ENCODE measurements at regions not wholly inside any gene's neighbourhood (a gene's known extent, or its start where the extent isn't known, plus 50 kb on each side); places are given as distances from the start of the nearest gene placed in this dataset.

GRCh38 chr14:100658181-100658886 lies 68.4 kb upstream of the DLK1 start:
- DNase-seq (ENCODE audit: low read depth in 2 of 2) = no peak

GRCh38 chr14:100659345-100660001 lies 67.2 kb upstream of the DLK1 start:
- no peak for DNase-seq (ENCODE audit: low read depth in 2 of 2)

GRCh38 chr14:100660498-100660881 lies 66.2 kb upstream of the DLK1 start:
- no peak for DNase-seq (ENCODE audit: low read depth in 2 of 2)

GRCh38 chr14:100660882-100661635 lies 65.6 kb upstream of the DLK1 start:
- no peak for DNase-seq (ENCODE audit: low read depth in 2 of 2)

GRCh38 chr14:100662879-100663760 lies 63.6 kb upstream of the DLK1 start:
- DNase-seq (ENCODE audit: low read depth in 2 of 2) = peak in 1 of 2 donors; percentile 38

- DNase-seq (ENCODE audit: low read depth in 2 of 2) = no peak
Observed at GRCh38 chr14:100663761-100664052, 63.0 kb upstream of the DLK1 start.

GRCh38 chr14:100664231-100664630 lies 62.5 kb upstream of the DLK1 start:
- no peak for DNase-seq (ENCODE audit: low read depth in 2 of 2)

- no peak for DNase-seq (ENCODE audit: low read depth in 2 of 2)
Observed at GRCh38 chr14:100664841-100665510, 61.7 kb upstream of the DLK1 start.

- no peak for DNase-seq (ENCODE audit: low read depth in 2 of 2)
Observed at GRCh38 chr14:100665511-100666032, 61.1 kb upstream of the DLK1 start.

- DNase-seq (ENCODE audit: low read depth in 2 of 2) = no peak
Observed at GRCh38 chr14:100666403-100666802, 60.3 kb upstream of the DLK1 start.

GRCh38 chr14:100666851-100667250 lies 59.8 kb upstream of the DLK1 start:
- DNase-seq (ENCODE audit: low read depth in 2 of 2) = no peak

GRCh38 chr14:100667656-100668055 lies 59.0 kb upstream of the DLK1 start:
- DNase-seq (ENCODE audit: low read depth in 2 of 2) = no peak

GRCh38 chr14:100668352-100668751 lies 58.3 kb upstream of the DLK1 start:
- no peak for DNase-seq (ENCODE audit: low read depth in 2 of 2)

GRCh38 chr14:100669011-100669412 lies 57.7 kb upstream of the DLK1 start:
- DNase-seq (ENCODE audit: low read depth in 2 of 2) = no peak

GRCh38 chr14:100669468-100669867 lies 57.2 kb upstream of the DLK1 start:
- no peak for DNase-seq (ENCODE audit: low read depth in 2 of 2)

GRCh38 chr14:100670017-100670752 lies 56.5 kb upstream of the DLK1 start:
- DNase-seq (ENCODE audit: low read depth in 2 of 2) = no peak

GRCh38 chr14:100670753-100671049 lies 56.0 kb upstream of the DLK1 start:
- DNase-seq (ENCODE audit: low read depth in 2 of 2) = no peak

GRCh38 chr14:100671386-100671901 lies 55.2 kb upstream of the DLK1 start:
- DNase-seq (ENCODE audit: low read depth in 2 of 2) = no peak

GRCh38 chr14:100671906-100672305 lies 54.8 kb upstream of the DLK1 start:
- DNase-seq (ENCODE audit: low read depth in 2 of 2) = no peak

GRCh38 chr14:100673085-100673806 lies 53.4 kb upstream of the DLK1 start:
- DNase-seq (ENCODE audit: low read depth in 2 of 2) = no peak
